ENCODE measurements at regions not wholly inside any gene's neighbourhood (a gene's known extent, or its start where the extent isn't known, plus 50 kb on each side); places are given as distances from the start of the nearest gene placed in this dataset.

DNA sequence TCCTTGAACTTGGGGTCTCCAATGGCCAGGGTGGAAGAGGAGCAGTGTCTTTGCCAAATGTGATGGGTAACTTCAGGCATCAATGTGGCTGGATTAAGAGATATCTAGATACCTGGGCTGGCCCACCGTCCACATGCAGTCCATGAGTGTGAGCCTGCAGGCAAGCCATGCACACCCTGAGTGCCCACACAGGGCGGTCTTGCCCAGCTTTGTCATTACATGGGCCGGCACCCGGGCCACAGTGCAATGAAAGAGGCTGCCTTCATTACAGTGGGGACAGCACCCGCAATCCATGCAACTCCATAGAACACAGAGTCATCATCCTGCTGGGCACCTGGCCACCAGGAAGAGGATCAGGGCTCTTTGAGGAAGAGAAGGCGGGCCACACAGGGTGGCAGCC lies 263.8 kb upstream of the IRX1 start:
- intact Hi-C loops (cut with DNase I) = no loop called here
- Histone ChIP-seq H3K4me1 (no peaks in the 10 kb centered on the region), H3K9me3 (no peaks in the 10 kb centered on the region), H3K27me3 (no peaks in the 10 kb centered on the region), H3K36me3 (replicated peaks in 1 of 2; ENCODE audit: insufficient read depth in 1 of 2, low read depth in 2 of 2) (no peaks in the 10 kb centered on the region), H3K27ac (no peak overlapping the region), H3K4me3 (no peak overlapping the region)
- TF ChIP-seq, protein P1, sequence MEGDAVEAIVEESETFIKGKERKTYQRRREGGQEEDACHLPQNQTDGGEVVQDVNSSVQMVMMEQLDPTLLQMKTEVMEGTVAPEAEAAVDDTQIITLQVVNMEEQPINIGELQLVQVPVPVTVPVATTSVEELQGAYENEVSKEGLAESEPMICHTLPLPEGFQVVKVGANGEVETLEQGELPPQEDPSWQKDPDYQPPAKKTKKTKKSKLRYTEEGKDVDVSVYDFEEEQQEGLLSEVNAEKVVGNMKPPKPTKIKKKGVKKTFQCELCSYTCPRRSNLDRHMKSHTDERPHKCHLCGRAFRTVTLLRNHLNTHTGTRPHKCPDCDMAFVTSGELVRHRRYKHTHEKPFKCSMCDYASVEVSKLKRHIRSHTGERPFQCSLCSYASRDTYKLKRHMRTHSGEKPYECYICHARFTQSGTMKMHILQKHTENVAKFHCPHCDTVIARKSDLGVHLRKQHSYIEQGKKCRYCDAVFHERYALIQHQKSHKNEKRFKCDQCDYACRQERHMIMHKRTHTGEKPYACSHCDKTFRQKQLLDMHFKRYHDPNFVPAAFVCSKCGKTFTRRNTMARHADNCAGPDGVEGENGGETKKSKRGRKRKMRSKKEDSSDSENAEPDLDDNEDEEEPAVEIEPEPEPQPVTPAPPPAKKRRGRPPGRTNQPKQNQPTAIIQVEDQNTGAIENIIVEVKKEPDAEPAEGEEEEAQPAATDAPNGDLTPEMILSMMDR (IDR thresholded peaks at IDR 0.05) = no peak
- TF ChIP-seq POLR2A (IDR thresholded peaks at IDR 0.05) = no peak
- ATAC-seq = no peak
- DNase-seq = no peak
- 90 to 100% methylated on average over 1 to 6 of the region's 6 CpGs for WGBS, 2 donors

DNA sequence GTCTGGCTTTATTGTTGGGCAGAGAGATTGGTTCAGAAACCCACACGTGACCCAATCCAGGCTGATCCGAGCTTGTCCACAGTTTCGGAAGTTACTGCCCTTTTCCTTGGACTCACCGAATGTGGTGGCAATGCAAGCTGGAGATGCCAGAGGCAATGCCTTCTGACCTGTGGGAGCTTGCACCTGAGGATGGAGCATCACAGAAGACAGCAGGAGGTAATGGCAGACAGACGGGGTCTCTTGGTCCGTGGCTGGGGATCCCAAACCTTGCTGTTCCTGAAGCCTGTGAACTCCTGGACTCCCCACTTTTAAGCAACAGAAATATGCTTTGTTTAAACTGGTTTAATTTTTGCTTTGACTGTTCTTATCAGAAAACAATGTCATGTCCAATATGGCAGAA lies 265.2 kb upstream of the IRX1 start:
- WGBS, 2 donors = 72 to 76% methylated on average over 6 of the region's 6 CpGs
- Histone ChIP-seq H3K4me3 (no peak overlapping the region), H3K27me3 (no peaks in the 10 kb centered on the region), H3K27ac (no peak overlapping the region), H3K36me3 (replicated peaks in 1 of 2; ENCODE audit: insufficient read depth in 1 of 2, low read depth in 2 of 2) (no peaks in the 10 kb centered on the region), H3K9me3 (no peaks in the 10 kb centered on the region), H3K4me1 (no peaks in the 10 kb centered on the region)
- DNase-seq (no peak), ATAC-seq (no peak)
- TF ChIP-seq, protein P1 (IDR thresholded peaks at IDR 0.05) = no peak
- TF ChIP-seq POLR2A (IDR thresholded peaks at IDR 0.05) = no peak
- intact Hi-C loops (cut with DNase I) = no loop called here

GRCh38 chr5:3329427-3329826 lies 266.2 kb upstream of the IRX1 start:
- Histone ChIP-seq H3K27ac (no peak overlapping the region), H3K4me1 (no peaks in the 10 kb centered on the region), H3K27me3 (no peaks in the 10 kb centered on the region), H3K4me3 (no peak overlapping the region), H3K36me3 (replicated peaks in 1 of 2; ENCODE audit: insufficient read depth in 1 of 2, low read depth in 2 of 2) (no peaks in the 10 kb centered on the region), H3K9me3 (no peaks in the 10 kb centered on the region)
- DNase-seq = no peak
- 58 to 70% methylated on average over 3 to 4 of the region's 4 CpGs for WGBS, 2 donors
- TF ChIP-seq POLR2A (IDR thresholded peaks at IDR 0.05) = no peak
- TF ChIP-seq, protein P1 (IDR thresholded peaks at IDR 0.05) = no peak
- intact Hi-C loops (cut with DNase I) = no loop called here
- ATAC-seq = no peak

DNA sequence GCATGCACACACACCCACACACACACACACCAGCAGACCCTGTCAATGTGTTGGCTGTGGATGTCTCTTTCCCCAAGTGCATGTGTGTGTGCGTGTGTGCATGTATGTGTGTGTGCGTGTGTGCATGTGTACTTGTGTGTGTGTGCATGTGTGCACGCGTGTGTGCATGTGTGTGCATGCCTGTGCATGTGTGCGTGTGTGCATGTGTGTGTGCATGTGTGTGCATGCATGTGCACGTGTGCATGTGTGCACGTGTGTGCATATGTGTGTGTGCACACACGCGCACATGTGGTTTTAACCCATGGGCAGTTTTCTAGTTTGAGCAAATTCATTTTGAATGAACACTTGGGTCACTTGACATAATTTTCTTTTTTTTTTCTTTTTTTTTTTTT lies 268.8 kb upstream of the IRX1 start:
- intact Hi-C loops (cut with DNase I) = no loop called here
- 73 to 76% methylated on average over 9 of the region's 9 CpGs for WGBS, 2 donors

More for the DNA sequence above, 268.8 kb upstream of the IRX1 start:
- no peak for DNase-seq
- H3K27me3 ChIP-seq = no peaks in the 10 kb centered on the region
- H3K27ac ChIP-seq = no peak overlapping the region
- no peaks in the 10 kb centered on the region for H3K4me1 ChIP-seq
- TF ChIP-seq POLR2A (IDR thresholded peaks at IDR 0.05) = no peak
- TF ChIP-seq, protein P1 (IDR thresholded peaks at IDR 0.05) = no peak
- ATAC-seq = no peak
- no peaks in the 10 kb centered on the region for H3K9me3 ChIP-seq
- no peaks in the 10 kb centered on the region for H3K36me3 ChIP-seq (replicated peaks in 1 of 2; ENCODE audit: insufficient read depth in 1 of 2, low read depth in 2 of 2)
- H3K4me3 ChIP-seq = no peak overlapping the region

Measured in body of pancreas (tissue), 4 donors.